ENCODE measurements at regions not wholly inside any gene's neighbourhood (a gene's known extent, or its start where the extent isn't known, plus 50 kb on each side); places are given as distances from the start of the nearest gene placed in this dataset.

GRCh38 chr12:61490526-61491498 is 769.4 kb upstream of the USP15 start:
- no peak for DNase-seq
- no peaks in the 10 kb centered on the region for H3K9me3 Mint-ChIP-seq
- no peaks in the 10 kb centered on the region for H3K36me3 Mint-ChIP-seq (ENCODE audit: low read depth)
- peaks cover 3% of the 10 kb centered on the region for H3K27me3 Mint-ChIP-seq (ENCODE audit: low read depth, poor library complexity)
- no peak overlapping the region for H3K27ac Mint-ChIP-seq
- H3K4me1 Mint-ChIP-seq, result peaks cover 5% of the 10 kb centered on the region
- H3K4me3 Mint-ChIP-seq, result no peak overlapping the region
- TF ChIP-seq CTCF (IDR thresholded peaks at IDR 0.05), result no peak

- no peaks in the 10 kb centered on the region for H3K36me3 Mint-ChIP-seq (ENCODE audit: low read depth)
- no peaks in the 10 kb centered on the region for H3K9me3 Mint-ChIP-seq
- DNase-seq, result no peak
- no peak overlapping the region for H3K27ac Mint-ChIP-seq
- H3K4me1 Mint-ChIP-seq, result no peaks in the 10 kb centered on the region
- no peak overlapping the region for H3K4me3 Mint-ChIP-seq
- peaks cover 7% of the 10 kb centered on the region for H3K27me3 Mint-ChIP-seq (ENCODE audit: low read depth, poor library complexity)
- no peak for TF ChIP-seq CTCF (IDR thresholded peaks at IDR 0.05)
Measured at GRCh38 chr12:61502179-61502578, 758.0 kb upstream of the USP15 start.

GRCh38 chr12:61504396-61505080 is 755.7 kb upstream of the USP15 start:
- H3K9me3 Mint-ChIP-seq, result no peaks in the 10 kb centered on the region
- TF ChIP-seq CTCF (IDR thresholded peaks at IDR 0.05), result no peak
- no peak for DNase-seq
- no peaks in the 10 kb centered on the region for H3K4me1 Mint-ChIP-seq
- no peak overlapping the region for H3K27ac Mint-ChIP-seq
- no peak overlapping the region for H3K4me3 Mint-ChIP-seq
- no peaks in the 10 kb centered on the region for H3K27me3 Mint-ChIP-seq (ENCODE audit: low read depth, poor library complexity)
- H3K36me3 Mint-ChIP-seq (ENCODE audit: low read depth), result no peaks in the 10 kb centered on the region

- peaks cover 3% of the 10 kb centered on the region for H3K27me3 Mint-ChIP-seq (ENCODE audit: low read depth, poor library complexity)
Measured at GRCh38 chr12:61513499-61513898, 746.7 kb upstream of the USP15 start.

GRCh38 chr12:61514016-61514415 is 746.2 kb upstream of the USP15 start:
- Mint-ChIP-seq H3K27ac (no peak overlapping the region), H3K4me1 (no peaks in the 10 kb centered on the region), H3K36me3 (ENCODE audit: low read depth) (no peaks in the 10 kb centered on the region), H3K9me3 (no peaks in the 10 kb centered on the region), H3K4me3 (no peak overlapping the region), H3K27me3 (ENCODE audit: low read depth, poor library complexity) (peaks cover 3% of the 10 kb centered on the region)
- no peak for DNase-seq
- TF ChIP-seq CTCF (IDR thresholded peaks at IDR 0.05), result no peak

More at GRCh38 chr12:61513499-61513898, 746.7 kb upstream of the USP15 start:
- Mint-ChIP-seq H3K9me3 (no peaks in the 10 kb centered on the region), H3K36me3 (ENCODE audit: low read depth) (no peaks in the 10 kb centered on the region), H3K27ac (no peak overlapping the region), H3K4me1 (no peaks in the 10 kb centered on the region), H3K4me3 (no peak overlapping the region)
- TF ChIP-seq CTCF (IDR thresholded peaks at IDR 0.05), result no peak
- no peak for DNase-seq

All from nephron progenitor cell (in vitro differentiated cells).